ENCODE measurements at regions not wholly inside any gene's neighbourhood (a gene's known extent, or its start where the extent isn't known, plus 50 kb on each side); places are given as distances from the start of the nearest gene placed in this dataset.
"Not testable (repeated sequence)": the region's sequence is repeated elsewhere in the genome, so short reads cannot be mapped to it uniquely, and the experiment has no call there.

GRCh38 chr6:167706313-167707109 is 120.2 kb upstream of the AFDN start:
- ChIA-PET POLR2A (no interaction called here), CTCF (interaction anchor here (0.8 kb wide), 1 partner anchor 9 kb away, joined by 3 read pairs; no protein-coding TSS in a partner anchor)
- DNase-seq (ENCODE audit: extremely low spot score), result peak; percentile 76
- no peak for TF ChIP-seq CTCF (IDR thresholded peaks at IDR 0.05; ENCODE audit: control extremely low read depth, extremely low read depth, low read depth, missing control alignments)

GRCh38 chr6:167707686-167708500 is 118.8 kb upstream of the AFDN start:
- POLR2A ChIA-PET, result no interaction called here
- no peak for DNase-seq (ENCODE audit: extremely low spot score)
- CTCF ChIA-PET, result no interaction called here
- no peak for TF ChIP-seq CTCF (IDR thresholded peaks at IDR 0.05; ENCODE audit: control extremely low read depth, extremely low read depth, low read depth, missing control alignments)

- POLR2A ChIA-PET, result no interaction called here
- CTCF ChIA-PET, result no interaction called here
- no peak for TF ChIP-seq CTCF (IDR thresholded peaks at IDR 0.05; ENCODE audit: control extremely low read depth, extremely low read depth, low read depth, missing control alignments)
- DNase-seq (ENCODE audit: extremely low spot score), result no peak
Measured at GRCh38 chr6:167708501-167709094, 118.1 kb upstream of the AFDN start.

GRCh38 chr6:167709196-167709595 is 117.5 kb upstream of the AFDN start:
- DNase-seq (ENCODE audit: extremely low spot score), result no peak
- CTCF ChIA-PET, result no interaction called here
- POLR2A ChIA-PET, result no interaction called here
- TF ChIP-seq CTCF (IDR thresholded peaks at IDR 0.05; ENCODE audit: control extremely low read depth, extremely low read depth, low read depth, missing control alignments), result no peak

GRCh38 chr6:167709776-167710336 is 116.9 kb upstream of the AFDN start:
- DNase-seq (ENCODE audit: extremely low spot score); CTCF ChIA-PET; POLR2A ChIA-PET: not testable (repeated sequence)

GRCh38 chr6:167710363-167710920 is 116.3 kb upstream of the AFDN start:
- CTCF ChIA-PET, result no interaction called here
- POLR2A ChIA-PET, result no interaction called here
- DNase-seq (ENCODE audit: extremely low spot score), result no peak
- no peak for TF ChIP-seq CTCF (IDR thresholded peaks at IDR 0.05; ENCODE audit: control extremely low read depth, extremely low read depth, low read depth, missing control alignments)

All from GM10248 (cell line).